ENCODE measurements at regions not wholly inside any gene's neighbourhood (a gene's known extent, or its start where the extent isn't known, plus 50 kb on each side); places are given as distances from the start of the nearest gene placed in this dataset.

- ATAC-seq, result peak; percentile 96
- TF ChIP-seq ZC3H10 (CRISPR knock-in tag; IDR thresholded peaks at IDR 0.05) (no peak), BACH2 (CRISPR knock-in tag; IDR thresholded peaks at IDR 0.05; ENCODE audit: borderline replicate concordance) (no peak), PPARA (CRISPR knock-in tag; IDR thresholded peaks at IDR 0.05; ENCODE audit: borderline replicate concordance) (no peak), CSRNP3 (CRISPR knock-in tag; IDR thresholded peaks at IDR 0.05) (no peak), POU6F1 (CRISPR knock-in tag; IDR thresholded peaks at IDR 0.05; ENCODE audit: borderline replicate concordance, low read depth) (no peak), SNAI2 (CRISPR knock-in tag; IDR thresholded peaks at IDR 0.05) (no peak), ISL1 (CRISPR knock-in tag; IDR thresholded peaks at IDR 0.05) (no peak), ZFP30 (CRISPR knock-in tag; IDR thresholded peaks at IDR 0.05) (no peak), TCF4 (CRISPR knock-in tag; IDR thresholded peaks at IDR 0.05; ENCODE audit: borderline replicate concordance) (no peak), OSR1 (CRISPR knock-in tag; IDR thresholded peaks at IDR 0.05) (no peak), TOX (CRISPR knock-in tag; IDR thresholded peaks at IDR 0.05; ENCODE audit: borderline replicate concordance) (no peak), ZNF70 (CRISPR knock-in tag; IDR thresholded peaks at IDR 0.05) (no peak), ZNF8 (CRISPR knock-in tag; IDR thresholded peaks at IDR 0.05) (no peak), GLIS3 (CRISPR knock-in tag; IDR thresholded peaks at IDR 0.05) (no peak), ESRRG (CRISPR knock-in tag; IDR thresholded peaks at IDR 0.05) (no peak), TSHZ2 (CRISPR knock-in tag; IDR thresholded peaks at IDR 0.05) (no peak), RARB (CRISPR knock-in tag; IDR thresholded peaks at IDR 0.05) (no peak), CSDC2 (CRISPR knock-in tag; IDR thresholded peaks at IDR 0.05) (no peak), CREB5 (CRISPR knock-in tag; IDR thresholded peaks at IDR 0.05; ENCODE audit: low read depth) (no peak), ZFP3 (CRISPR knock-in tag; IDR thresholded peaks at IDR 0.05) (no peak)
Measured at GRCh38 chr14:105944632-105945610, 418.5 kb downstream of the TMEM121 start.

- ATAC-seq, result peak; percentile 68; the same call in 2 of the 3 replicates
- no peak for TF ChIP-seq ESRRG (CRISPR knock-in tag; IDR thresholded peaks at IDR 0.05)
- no peak for TF ChIP-seq TOX (CRISPR knock-in tag; IDR thresholded peaks at IDR 0.05; ENCODE audit: borderline replicate concordance)
- no peak for TF ChIP-seq BACH2 (CRISPR knock-in tag; IDR thresholded peaks at IDR 0.05; ENCODE audit: borderline replicate concordance)
- no peak for TF ChIP-seq PATZ1 (CRISPR knock-in tag; IDR thresholded peaks at IDR 0.05; ENCODE audit: borderline replicate concordance)
- no peak for TF ChIP-seq ZFP30 (CRISPR knock-in tag; IDR thresholded peaks at IDR 0.05)
- no peak for TF ChIP-seq CREB5 (CRISPR knock-in tag; IDR thresholded peaks at IDR 0.05; ENCODE audit: low read depth)
- TF ChIP-seq ZNF565 (CRISPR knock-in tag; conservative IDR thresholded peaks at IDR 0.05; ENCODE audit: low read depth), result no peak
- TF ChIP-seq ZC3H10 (CRISPR knock-in tag; IDR thresholded peaks at IDR 0.05), result no peak
- TF ChIP-seq OSR1 (CRISPR knock-in tag; IDR thresholded peaks at IDR 0.05), result no peak
- TF ChIP-seq CSRNP3 (CRISPR knock-in tag; IDR thresholded peaks at IDR 0.05), result no peak
- TF ChIP-seq TSHZ2 (CRISPR knock-in tag; IDR thresholded peaks at IDR 0.05), result no peak
- no peak for TF ChIP-seq ZNF70 (CRISPR knock-in tag; IDR thresholded peaks at IDR 0.05)
- no peak for TF ChIP-seq CSDC2 (CRISPR knock-in tag; IDR thresholded peaks at IDR 0.05)
Measured at GRCh38 chr14:105945896-105946295, 419.5 kb downstream of the TMEM121 start.
